Cardiac fibroblast (primary cell): ENCODE measurements at regions not wholly inside any gene's neighbourhood (a gene's known extent, or its start where the extent isn't known, plus 50 kb on each side); places are given as distances from the start of the nearest gene placed in this dataset.

Source experiments
- DNase-seq, 2 donors: peaks; one replicate each; pipeline versions ENCODE4 v3.0.0 to v3.0.0-alpha.2; 2010; ENCODE audit warnings: low read depth in 2 of 2
- H3K4me3 ChIP-seq, 2 donors: replicated peaks in 1 of 2; 1 replicate in 1 of 2; 2 replicates in 1 of 2; pipeline ENCODE4 v1.5.1; 2011; ENCODE audit warnings: low read depth in 2 of 2, low read length in 2 of 2, mild to moderate bottlenecking in 2 of 2, moderate library complexity in 1 of 2
- CTCF ChIP-seq: IDR thresholded peaks from one replicate; pipeline ENCODE4 v1.5.1; 2011; ENCODE audit warnings: low read depth, mild to moderate bottlenecking, low read length, inconsistent platforms

GRCh38 chr10:118483496-118483895 is 112.0 kb downstream of the PRLHR start:
- DNase-seq = no peak
- no peak for TF ChIP-seq CTCF
- H3K4me3 ChIP-seq = no peak overlapping the region

GRCh38 chr10:118482393-118483331 is 112.8 kb downstream of the PRLHR start:
- TF ChIP-seq CTCF = no peak
- no peak overlapping the region for H3K4me3 ChIP-seq
- no peak for DNase-seq

- H3K4me3 ChIP-seq = no peak overlapping the region
- TF ChIP-seq CTCF = no peak
- DNase-seq = peak in 1 of 2 donors; percentile 3
Measured at GRCh38 chr10:118481871-118482270, 113.6 kb downstream of the PRLHR start.

GRCh38 chr10:118475214-118475613 is 120.2 kb downstream of the PRLHR start:
- no peak for TF ChIP-seq CTCF
- no peak for DNase-seq
- H3K4me3 ChIP-seq = no peak overlapping the region

GRCh38 chr10:118474111-118474510 is 121.3 kb downstream of the PRLHR start:
- no peak for DNase-seq
- no peak for TF ChIP-seq CTCF
- no peak overlapping the region for H3K4me3 ChIP-seq

GRCh38 chr10:118473305-118473960 is 122.0 kb downstream of the PRLHR start:
- DNase-seq = no peak
- no peak for TF ChIP-seq CTCF
- H3K4me3 ChIP-seq = no peak overlapping the region
